ENCODE measurements at regions not wholly inside any gene's neighbourhood (a gene's known extent, or its start where the extent isn't known, plus 50 kb on each side); places are given as distances from the start of the nearest gene placed in this dataset.
A peak's percentile ranks its signal among the peaks of the same experiment; 100 is the strongest.

DNA sequence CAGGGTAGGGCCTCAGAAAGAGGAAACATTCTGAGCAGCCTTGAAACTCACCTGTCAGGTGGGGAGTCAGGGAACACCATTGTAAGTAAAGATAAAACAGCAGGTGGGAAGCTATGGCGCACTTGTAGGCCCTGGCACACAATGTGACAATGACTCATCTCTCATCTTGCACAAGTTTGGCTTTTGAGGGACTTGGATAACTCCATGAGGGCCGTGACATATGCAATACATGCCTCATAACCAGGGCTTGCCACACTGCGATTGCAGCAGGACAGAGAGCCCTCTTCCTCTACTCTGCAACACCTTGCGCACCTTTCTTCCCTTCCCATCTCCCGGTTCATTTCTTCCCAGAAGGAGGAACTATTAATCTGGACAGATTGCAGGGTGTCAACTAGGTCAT lies 144.9 kb downstream of the CEP120 start:
- H3K4me3 ChIP-seq (ENCODE audit: severe bottlenecking), result no peak overlapping the region
- H3K9me3 ChIP-seq (ENCODE audit: severe bottlenecking), result no peaks in the 10 kb centered on the region
- TF ChIP-seq, protein P1, sequence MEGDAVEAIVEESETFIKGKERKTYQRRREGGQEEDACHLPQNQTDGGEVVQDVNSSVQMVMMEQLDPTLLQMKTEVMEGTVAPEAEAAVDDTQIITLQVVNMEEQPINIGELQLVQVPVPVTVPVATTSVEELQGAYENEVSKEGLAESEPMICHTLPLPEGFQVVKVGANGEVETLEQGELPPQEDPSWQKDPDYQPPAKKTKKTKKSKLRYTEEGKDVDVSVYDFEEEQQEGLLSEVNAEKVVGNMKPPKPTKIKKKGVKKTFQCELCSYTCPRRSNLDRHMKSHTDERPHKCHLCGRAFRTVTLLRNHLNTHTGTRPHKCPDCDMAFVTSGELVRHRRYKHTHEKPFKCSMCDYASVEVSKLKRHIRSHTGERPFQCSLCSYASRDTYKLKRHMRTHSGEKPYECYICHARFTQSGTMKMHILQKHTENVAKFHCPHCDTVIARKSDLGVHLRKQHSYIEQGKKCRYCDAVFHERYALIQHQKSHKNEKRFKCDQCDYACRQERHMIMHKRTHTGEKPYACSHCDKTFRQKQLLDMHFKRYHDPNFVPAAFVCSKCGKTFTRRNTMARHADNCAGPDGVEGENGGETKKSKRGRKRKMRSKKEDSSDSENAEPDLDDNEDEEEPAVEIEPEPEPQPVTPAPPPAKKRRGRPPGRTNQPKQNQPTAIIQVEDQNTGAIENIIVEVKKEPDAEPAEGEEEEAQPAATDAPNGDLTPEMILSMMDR (IDR thresholded peaks at IDR 0.05; ENCODE audit: poor library complexity, severe bottlenecking), result no peak
- no peaks in the 10 kb centered on the region for H3K4me1 ChIP-seq (ENCODE audit: insufficient read depth, poor library complexity, severe bottlenecking)
- ATAC-seq (ENCODE audit: low read depth) (no peak), DNase-seq (ENCODE audit: low spot score) (no peak)
- peaks cover 11% of the 10 kb centered on the region for H3K27me3 ChIP-seq (ENCODE audit: insufficient read depth, poor library complexity, severe bottlenecking)
- H3K36me3 ChIP-seq (ENCODE audit: low read depth), result no peaks in the 10 kb centered on the region
- H3K27ac ChIP-seq (ENCODE audit: poor library complexity, severe bottlenecking), result no peak overlapping the region

DNA sequence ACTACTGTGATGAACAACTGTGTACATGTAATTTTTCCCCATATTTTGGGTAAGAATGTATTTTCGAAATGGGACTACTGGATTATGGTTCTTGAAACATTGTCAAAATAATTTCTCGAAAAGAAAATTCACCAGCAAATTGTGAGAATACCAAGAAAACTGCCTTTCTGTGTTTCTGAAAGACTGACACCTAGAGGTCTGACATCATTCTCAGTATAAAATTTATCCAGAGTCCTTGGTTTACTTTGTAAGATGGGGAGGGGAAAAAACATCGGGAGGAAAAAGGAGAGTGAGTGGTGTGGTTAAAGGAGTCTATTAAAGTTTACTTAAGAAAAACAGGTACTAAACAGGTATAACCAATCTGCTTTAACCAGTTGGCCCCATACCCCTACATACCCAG lies 149.2 kb downstream of the CEP120 start:
- H3K4me1 ChIP-seq (ENCODE audit: insufficient read depth, poor library complexity, severe bottlenecking), result no peaks in the 10 kb centered on the region
- H3K27me3 ChIP-seq (ENCODE audit: insufficient read depth, poor library complexity, severe bottlenecking), result no peaks in the 10 kb centered on the region
- TF ChIP-seq, protein P1 (IDR thresholded peaks at IDR 0.05; ENCODE audit: poor library complexity, severe bottlenecking), result peak; percentile 27
- no peak overlapping the region for H3K27ac ChIP-seq (ENCODE audit: poor library complexity, severe bottlenecking)
- no peaks in the 10 kb centered on the region for H3K9me3 ChIP-seq (ENCODE audit: severe bottlenecking)
- no peak overlapping the region for H3K4me3 ChIP-seq (ENCODE audit: severe bottlenecking)
- no peak for DNase-seq (ENCODE audit: low spot score)
- no peaks in the 10 kb centered on the region for H3K36me3 ChIP-seq (ENCODE audit: low read depth)
- no peak for ATAC-seq (ENCODE audit: low read depth)

DNA sequence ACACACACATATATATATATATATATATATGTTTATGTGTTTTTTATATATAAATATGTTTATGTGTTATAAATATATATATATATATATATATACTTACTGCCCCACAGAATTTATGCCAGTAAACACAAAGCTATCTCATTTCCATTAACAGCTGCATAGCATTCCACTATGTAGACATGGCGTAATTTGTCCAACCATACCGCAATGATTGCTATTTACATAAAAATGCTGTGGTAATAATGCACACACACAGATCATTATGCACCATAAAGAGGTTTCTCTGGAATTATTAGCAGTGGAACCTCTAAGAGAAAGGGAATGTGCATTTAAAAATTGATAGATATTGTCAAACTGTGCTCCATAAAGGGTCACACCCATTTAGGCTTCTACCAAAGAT lies 150.1 kb downstream of the CEP120 start:
- no peak overlapping the region for H3K4me3 ChIP-seq (ENCODE audit: severe bottlenecking)
- ATAC-seq (ENCODE audit: low read depth) (no peak), DNase-seq (ENCODE audit: low spot score) (no peak)
- no peaks in the 10 kb centered on the region for H3K9me3 ChIP-seq (ENCODE audit: severe bottlenecking)
- no peaks in the 10 kb centered on the region for H3K4me1 ChIP-seq (ENCODE audit: insufficient read depth, poor library complexity, severe bottlenecking)
- H3K27ac ChIP-seq (ENCODE audit: poor library complexity, severe bottlenecking), result no peak overlapping the region
- H3K36me3 ChIP-seq (ENCODE audit: low read depth), result no peaks in the 10 kb centered on the region
- TF ChIP-seq, protein P1 (IDR thresholded peaks at IDR 0.05; ENCODE audit: poor library complexity, severe bottlenecking), result no peak
- H3K27me3 ChIP-seq (ENCODE audit: insufficient read depth, poor library complexity, severe bottlenecking), result no peaks in the 10 kb centered on the region

DNA sequence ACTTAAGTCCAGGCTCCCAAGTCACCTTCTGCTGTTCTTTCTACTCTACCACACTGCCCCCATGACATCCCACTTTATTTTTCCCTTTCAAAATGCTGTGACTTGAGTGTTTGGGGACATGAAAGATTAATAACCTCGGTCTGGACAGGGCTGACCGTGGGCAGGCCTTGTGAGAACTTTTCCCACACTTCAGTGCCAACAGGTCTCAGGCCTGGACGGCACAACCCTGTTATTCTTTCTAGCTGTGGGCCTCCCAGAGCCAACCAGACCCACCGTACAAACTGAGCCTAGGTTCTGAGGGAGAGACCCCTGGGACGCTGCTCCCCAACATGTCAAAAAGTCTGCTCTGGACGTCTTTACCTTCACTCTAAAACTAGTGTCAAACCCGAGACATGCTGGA lies 153.4 kb downstream of the CEP120 start:
- no peak for DNase-seq (ENCODE audit: low spot score)
- TF ChIP-seq, protein P1 (IDR thresholded peaks at IDR 0.05; ENCODE audit: poor library complexity, severe bottlenecking), result no peak
- Histone ChIP-seq H3K36me3 (ENCODE audit: low read depth) (no peaks in the 10 kb centered on the region), H3K9me3 (ENCODE audit: severe bottlenecking) (no peaks in the 10 kb centered on the region), H3K27me3 (ENCODE audit: insufficient read depth, poor library complexity, severe bottlenecking) (no peaks in the 10 kb centered on the region), H3K4me1 (ENCODE audit: insufficient read depth, poor library complexity, severe bottlenecking) (no peaks in the 10 kb centered on the region), H3K4me3 (ENCODE audit: severe bottlenecking) (no peak overlapping the region), H3K27ac (ENCODE audit: poor library complexity, severe bottlenecking) (no peak overlapping the region)
- no peak for ATAC-seq (ENCODE audit: low read depth)

DNA sequence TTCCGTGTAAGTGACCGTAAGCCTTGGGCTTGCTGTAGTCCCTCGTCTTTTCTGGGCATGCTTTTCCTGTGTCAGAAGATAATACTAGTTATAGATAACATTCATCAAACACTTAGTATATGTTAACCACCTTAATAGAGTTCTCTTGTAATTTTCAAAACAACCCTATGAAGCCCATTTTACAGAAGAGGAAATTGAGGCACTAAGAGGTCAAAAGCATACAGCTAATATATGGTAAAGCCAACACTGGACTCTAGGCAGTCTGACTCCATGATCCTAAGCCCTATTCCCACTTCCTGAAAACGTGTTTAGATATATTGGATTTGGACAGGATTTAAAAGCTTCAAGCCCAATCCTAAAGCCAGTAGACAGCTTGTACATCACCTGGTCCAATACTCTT lies 153.8 kb downstream of the CEP120 start:
- DNase-seq (ENCODE audit: low spot score) (no peak), ATAC-seq (ENCODE audit: low read depth) (no peak)
- no peaks in the 10 kb centered on the region for H3K27me3 ChIP-seq (ENCODE audit: insufficient read depth, poor library complexity, severe bottlenecking)
- H3K4me3 ChIP-seq (ENCODE audit: severe bottlenecking), result no peak overlapping the region
- H3K9me3 ChIP-seq (ENCODE audit: severe bottlenecking), result no peaks in the 10 kb centered on the region
- no peaks in the 10 kb centered on the region for H3K4me1 ChIP-seq (ENCODE audit: insufficient read depth, poor library complexity, severe bottlenecking)
- H3K27ac ChIP-seq (ENCODE audit: poor library complexity, severe bottlenecking), result no peak overlapping the region
- H3K36me3 ChIP-seq (ENCODE audit: low read depth), result no peaks in the 10 kb centered on the region
- TF ChIP-seq, protein P1 (IDR thresholded peaks at IDR 0.05; ENCODE audit: poor library complexity, severe bottlenecking), result no peak

Measured in RWPE2 (cell line).